CD14-positive monocyte (primary cell): ENCODE measurements at regions not wholly inside any gene's neighbourhood (a gene's known extent, or its start where the extent isn't known, plus 50 kb on each side); places are given as distances from the start of the nearest gene placed in this dataset.

Experiments used
- DNase-seq, 3 donors: peaks; one replicate each; pipeline ENCODE4 v3.0.0-alpha.2; 2011 to 2022
- H2AFZ ChIP-seq: 2 replicates; pipeline ENCODE4 v1.6.0; 2012; ENCODE audit warnings: mild to moderate bottlenecking, low read depth, low read length, inconsistent platforms; ENCODE audit not compliant: insufficient read depth, poor library complexity, severe bottlenecking
- H3K27ac ChIP-seq, 2 donors: 1 replicate in 1 of 2; 2 replicates in 1 of 2; pipeline ENCODE4 v1.5.1; 2012 to 2013; ENCODE audit warnings: low read length in 2 of 2, control low read depth in 1 of 2, inconsistent platforms in 1 of 2, low read depth in 1 of 2, mild to moderate bottlenecking in 1 of 2
- H3K27me3 ChIP-seq, 2 donors: one replicate each; pipeline versions ENCODE4 v1.6.0 to v1.6.1; 2011 to 2013; ENCODE audit warnings: low read length in 2 of 2; ENCODE audit not compliant: control insufficient read depth in 2 of 2, insufficient read depth in 2 of 2
- H3K36me3 ChIP-seq, 2 donors: replicated peaks in 1 of 2; 1 replicate in 1 of 2; 2 replicates in 1 of 2; pipeline versions ENCODE4 v1.5.1 to v1.6.1; 2012 to 2013; ENCODE audit warnings: low read length in 2 of 2, control low read depth in 1 of 2, inconsistent platforms in 1 of 2, mild to moderate bottlenecking in 1 of 2; ENCODE audit not compliant: insufficient read depth in 2 of 2, control insufficient read depth in 1 of 2
- H3K4me1 ChIP-seq, 2 donors: 1 replicate in 1 of 2; 2 replicates in 1 of 2; pipeline versions ENCODE4 v1.5.1 to v1.6.1; 2012 to 2013; ENCODE audit warnings: low read length in 2 of 2, control low read depth in 1 of 2, inconsistent platforms in 1 of 2, mild to moderate bottlenecking in 1 of 2, moderate library complexity in 1 of 2; ENCODE audit not compliant: insufficient read depth in 2 of 2, control insufficient read depth in 1 of 2
- H3K4me2 ChIP-seq: replicated peaks from 2 replicates; pipeline ENCODE3; 2012; ENCODE audit warnings: low read length, moderate library complexity, mild to moderate bottlenecking; ENCODE audit not compliant: poor library complexity, severe bottlenecking; ENCODE audit errors: extremely low read depth
- H3K4me3 ChIP-seq, 3 experiments: fragments of 200-600 bp in 1 of 3; sonication (generic) in 1 of 3; replicated peaks in 1 of 3; 1 replicate in 2 of 3; 2 replicates in 1 of 3; pipeline ENCODE4 v1.5.1; 2011 to 2013; ENCODE audit warnings: low read length in 3 of 3, mild to moderate bottlenecking in 3 of 3, control low read depth in 2 of 3, low read depth in 2 of 3, inconsistent platforms in 1 of 3, moderate library complexity in 1 of 3
- H3K79me2 ChIP-seq: 2 replicates; pipeline ENCODE4 v1.6.0; 2012; ENCODE audit warnings: mild to moderate bottlenecking, control low read depth, inconsistent platforms, low read length, moderate library complexity; ENCODE audit not compliant: insufficient read depth
- H3K9ac ChIP-seq: 2 replicates; pipeline ENCODE4 v1.6.0; 2017; ENCODE audit warnings: low read length, mild to moderate bottlenecking; ENCODE audit not compliant: insufficient read depth, poor library complexity, severe bottlenecking
- H3K9me3 ChIP-seq, 2 donors: replicated peaks in 1 of 2; 1 replicate in 1 of 2; 2 replicates in 1 of 2; pipeline versions ENCODE4 v1.5.1 to v1.6.1; 2012 to 2013; ENCODE audit warnings: low read length in 2 of 2, control low read depth in 1 of 2; ENCODE audit not compliant: control insufficient read depth in 1 of 2, insufficient read depth in 1 of 2
- H4K20me1 ChIP-seq: 2 replicates; pipeline ENCODE4 v1.6.0; 2012; ENCODE audit warnings: mild to moderate bottlenecking, low read length, control low read depth, moderate library complexity; ENCODE audit not compliant: insufficient read depth
- H3K27ac Mint-ChIP-seq, 7 donors: one replicate each; pipeline ENCODE4 v1.8.0; 2020; ENCODE audit warnings: mild to moderate bottlenecking in 7 of 7, mixed read lengths in 7 of 7, moderate library complexity in 6 of 7, inconsistent platforms in 2 of 7
- H3K27me3 Mint-ChIP-seq, 3 donors: one replicate each; pipeline ENCODE4 v1.8.0; 2021 to 2022; ENCODE audit warnings: low read depth in 3 of 3, mild to moderate bottlenecking in 3 of 3, mixed read lengths in 3 of 3, moderate library complexity in 3 of 3, inconsistent platforms in 1 of 3
- H3K36me3 Mint-ChIP-seq, 2 donors: one replicate each; pipeline ENCODE4 v1.8.0; 2020; ENCODE audit warnings: mixed read lengths in 2 of 2, inconsistent platforms in 1 of 2, mild to moderate bottlenecking in 1 of 2
- H3K4me1 Mint-ChIP-seq: one replicate; pipeline ENCODE4 v1.8.0; 2020; ENCODE audit warnings: mild to moderate bottlenecking, mixed read lengths
- H3K4me3 Mint-ChIP-seq, 2 donors: one replicate each; pipeline ENCODE4 v1.8.0; 2020; ENCODE audit warnings: mild to moderate bottlenecking in 2 of 2, mixed read lengths in 2 of 2, moderate library complexity in 1 of 2
- H3K9me3 Mint-ChIP-seq, 7 donors: one replicate each; pipeline ENCODE4 v1.8.0; 2020 to 2022; ENCODE audit warnings: mixed read lengths in 7 of 7, mild to moderate bottlenecking in 6 of 7, moderate library complexity in 6 of 7, inconsistent platforms in 2 of 7
- WGBS: methylation state at CpG from one replicate; pipeline ENCODE4 v1.1.5; 2013; ENCODE audit warnings: missing lambda C conversion rate; ENCODE audit not compliant: insufficient coverage; 5-methylcytosine and 5-hydroxymethylcytosine counted together
- intact Hi-C, 2 donors: fragments of 100-400 bp; cut with micrococcal nuclease; formaldehyde crosslinking; loops; one replicate each; pipeline versions ENCODE4 v1.15.0 to v1.15.1; 2023
- TF ChIP-seq, protein P1 (sequence below): fragments of 200-600 bp; IDR thresholded peaks from one replicate; pipeline ENCODE4 v1.8.0; 2022; ENCODE audit warnings: antibody characterized with exemption, mild to moderate bottlenecking

DNA sequence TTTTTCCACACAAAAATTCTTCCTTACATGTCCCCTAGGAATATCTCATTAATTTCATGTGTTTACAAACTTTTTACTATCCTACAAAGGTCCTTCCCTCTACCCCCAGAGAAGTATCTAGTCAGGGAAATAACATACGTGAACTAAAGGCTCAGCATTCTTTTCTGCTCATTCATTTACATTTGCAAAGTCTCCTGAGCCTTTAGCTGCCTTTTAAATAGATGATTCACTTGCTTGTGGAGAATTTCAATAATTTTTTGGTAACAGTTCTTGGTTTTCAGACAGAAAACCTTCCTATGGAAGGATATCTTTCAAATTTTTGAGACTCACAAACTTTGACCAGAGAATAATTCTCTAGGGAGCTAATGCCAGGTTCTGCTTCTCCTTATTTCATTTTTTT is 81.5 kb upstream of the RMDN2 start:
- Histone ChIP-seq H3K9ac (no peak overlapping the region), H4K20me1 (no peaks in the 10 kb centered on the region), H3K27me3 (no peaks in the 10 kb centered on the region), H3K9me3 (no peaks in the 10 kb centered on the region), H3K79me2 (no peaks in the 10 kb centered on the region), H3K4me1 (no peaks in the 10 kb centered on the region), H3K36me3 (no peaks in the 10 kb centered on the region), H3K4me2 (no peak overlapping the region), H3K27ac (no peak overlapping the region), H3K4me3 (no peak overlapping the region), H2AFZ (no peak overlapping the region)
- Mint-ChIP-seq H3K36me3 (no peaks in the 10 kb centered on the region), H3K27me3 (peaks cover 0 to 2% (median 2%) of the 10 kb centered on the region in 3 donors), H3K4me1 (peaks cover 4% of the 10 kb centered on the region), H3K9me3 (no peaks in the 10 kb centered on the region), H3K27ac (no peak overlapping the region), H3K4me3 (no peak overlapping the region)
- intact Hi-C loops: no loop called here
- no CpG with 5 or more reads among the region's 1 CpG for WGBS
- TF ChIP-seq, protein P1, sequence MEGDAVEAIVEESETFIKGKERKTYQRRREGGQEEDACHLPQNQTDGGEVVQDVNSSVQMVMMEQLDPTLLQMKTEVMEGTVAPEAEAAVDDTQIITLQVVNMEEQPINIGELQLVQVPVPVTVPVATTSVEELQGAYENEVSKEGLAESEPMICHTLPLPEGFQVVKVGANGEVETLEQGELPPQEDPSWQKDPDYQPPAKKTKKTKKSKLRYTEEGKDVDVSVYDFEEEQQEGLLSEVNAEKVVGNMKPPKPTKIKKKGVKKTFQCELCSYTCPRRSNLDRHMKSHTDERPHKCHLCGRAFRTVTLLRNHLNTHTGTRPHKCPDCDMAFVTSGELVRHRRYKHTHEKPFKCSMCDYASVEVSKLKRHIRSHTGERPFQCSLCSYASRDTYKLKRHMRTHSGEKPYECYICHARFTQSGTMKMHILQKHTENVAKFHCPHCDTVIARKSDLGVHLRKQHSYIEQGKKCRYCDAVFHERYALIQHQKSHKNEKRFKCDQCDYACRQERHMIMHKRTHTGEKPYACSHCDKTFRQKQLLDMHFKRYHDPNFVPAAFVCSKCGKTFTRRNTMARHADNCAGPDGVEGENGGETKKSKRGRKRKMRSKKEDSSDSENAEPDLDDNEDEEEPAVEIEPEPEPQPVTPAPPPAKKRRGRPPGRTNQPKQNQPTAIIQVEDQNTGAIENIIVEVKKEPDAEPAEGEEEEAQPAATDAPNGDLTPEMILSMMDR: no peak
- no peak for DNase-seq

DNA sequence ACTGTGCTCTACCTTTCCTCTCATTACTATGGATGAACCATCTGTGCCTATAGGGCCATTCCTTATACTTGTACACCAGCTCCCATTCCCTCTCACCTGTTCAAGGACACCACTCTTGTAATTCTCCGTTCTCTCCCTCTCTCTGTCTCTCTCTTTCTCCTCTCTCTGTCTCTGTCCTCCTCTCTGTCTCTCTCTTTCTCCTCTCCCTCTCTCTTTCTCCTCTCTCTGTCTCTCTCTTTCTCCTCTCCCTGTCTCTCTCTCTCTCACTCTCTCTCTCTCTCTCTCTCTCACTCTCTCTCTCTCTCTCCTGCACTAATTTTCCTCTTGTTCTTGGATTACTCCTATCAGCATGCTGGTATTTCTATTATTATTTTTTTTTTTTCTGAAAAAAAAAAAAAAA is 78.9 kb upstream of the RMDN2 start:
- Histone ChIP-seq H4K20me1 (no peaks in the 10 kb centered on the region), H2AFZ (no peak overlapping the region), H3K4me2 (no peak overlapping the region), H3K27me3 (no peaks in the 10 kb centered on the region), H3K4me1 (peaks cover 12 to 19% of the 10 kb centered on the region in 2 donors), H3K9me3 (no peaks in the 10 kb centered on the region), H3K36me3 (no peaks in the 10 kb centered on the region), H3K79me2 (no peaks in the 10 kb centered on the region), H3K9ac (no peak overlapping the region), H3K4me3 (no peak overlapping the region), H3K27ac (no peak overlapping the region)
- no peak for DNase-seq
- 0% methylated on average over 1 of the region's 1 CpG for WGBS
- H3K36me3 Mint-ChIP-seq: peaks cover 0 to 2% of the 10 kb centered on the region in 2 donors
- no peaks in the 10 kb centered on the region for H3K9me3 Mint-ChIP-seq
- peaks cover 23% of the 10 kb centered on the region for H3K4me1 Mint-ChIP-seq
- H3K27ac Mint-ChIP-seq: no peak overlapping the region
- intact Hi-C loops: no loop called here
- H3K27me3 Mint-ChIP-seq: peaks cover 2% of the 10 kb centered on the region in 3 donors
- TF ChIP-seq, protein P1: no peak
- no peak overlapping the region for H3K4me3 Mint-ChIP-seq
